Amygdala (tissue), 56 donors: ENCODE measurements at regions not wholly inside any gene's neighbourhood (a gene's known extent, or its start where the extent isn't known, plus 50 kb on each side); places are given as distances from the start of the nearest gene placed in this dataset.
A peak's percentile ranks its signal among the peaks of the same experiment; 100 is the strongest.

Source experiments
- DNase-seq, 56 donors: peaks; one replicate each; lab custom pipeline; 2025; lab: John Stamatoyannopoulos, UW

DNA sequence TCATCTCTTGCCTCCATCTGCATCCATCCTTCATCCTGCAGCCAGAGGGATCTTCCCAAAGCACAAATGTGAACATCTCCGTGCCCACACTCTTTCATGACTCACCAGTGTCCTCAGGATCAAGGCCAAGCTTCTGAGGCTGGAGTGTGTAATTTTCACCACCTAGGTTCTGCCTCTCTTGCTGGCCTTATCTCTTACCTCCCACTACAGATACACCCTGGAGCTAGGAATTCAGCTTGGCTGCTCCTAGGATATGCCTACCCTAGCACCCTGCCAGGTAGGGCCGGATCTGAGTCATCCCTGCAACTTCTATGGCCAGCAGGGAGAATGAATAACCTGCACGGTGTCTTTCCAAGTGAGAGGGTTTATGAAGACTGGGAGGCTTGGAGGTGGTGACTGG is 208.7 kb upstream of the CSF3R start:
- DNase-seq = no peak

GRCh38 chr1:36689992-36690391 is 207.3 kb upstream of the CSF3R start:
- DNase-seq = no peak

GRCh38 chr1:36687312-36687711 is 204.6 kb upstream of the CSF3R start:
- DNase-seq = no peak

DNA sequence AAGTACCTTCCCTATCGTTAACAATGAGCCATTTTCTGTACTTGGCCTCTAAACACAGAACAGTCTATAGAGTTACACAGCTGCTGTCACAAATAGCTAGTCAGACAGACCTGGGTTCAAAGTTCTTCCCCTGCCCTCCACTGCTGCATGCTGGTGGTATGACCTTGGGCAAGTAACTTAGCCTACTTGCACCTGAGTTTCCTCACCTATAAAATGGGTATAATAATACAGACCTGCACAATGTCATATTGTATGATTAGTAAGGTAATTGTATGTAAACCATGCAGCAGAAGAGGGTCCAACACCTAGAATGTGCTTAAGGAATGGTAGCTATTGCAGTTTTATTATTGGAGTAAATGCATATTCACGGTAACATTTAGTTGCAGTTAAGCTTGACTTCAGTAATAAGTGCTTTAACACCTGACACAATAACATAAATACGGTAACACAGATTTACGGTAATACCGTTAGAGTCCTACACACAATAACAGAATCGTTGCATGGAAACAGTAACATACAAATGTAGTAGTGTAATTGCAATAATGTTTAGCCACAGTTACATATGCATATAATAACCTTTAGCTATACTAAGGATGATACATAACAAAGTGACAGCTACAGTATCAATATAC is 193.3 kb upstream of the CSF3R start:
- no peak for DNase-seq

DNA sequence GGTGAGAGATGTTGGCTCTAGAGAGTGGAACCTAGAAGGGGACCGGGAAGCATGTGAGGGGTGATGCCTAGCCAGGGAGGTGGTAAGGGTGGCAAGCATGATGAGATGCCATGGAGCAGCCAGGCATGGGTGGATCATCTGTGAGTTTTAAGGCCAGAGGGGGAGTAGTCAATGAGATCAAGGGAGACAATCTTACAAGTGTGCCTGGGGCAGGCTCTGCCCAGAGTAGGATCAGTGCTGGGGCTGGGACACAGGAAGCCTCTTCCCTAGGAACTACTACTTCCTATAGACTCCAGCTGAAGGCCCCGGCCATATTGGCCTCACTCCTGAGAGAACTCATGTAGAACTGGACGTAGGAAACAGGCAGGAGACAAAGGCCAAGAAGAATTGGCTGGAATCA is 192.4 kb upstream of the CSF3R start:
- no peak for DNase-seq

- no peak for DNase-seq
Observed at GRCh38 chr1:36673202-36673601, 190.5 kb upstream of the CSF3R start.

- no peak for DNase-seq
Observed at GRCh38 chr1:36669262-36669661, 186.5 kb upstream of the CSF3R start.

GRCh38 chr1:36667836-36668235 is 185.1 kb upstream of the CSF3R start:
- no peak for DNase-seq

DNA sequence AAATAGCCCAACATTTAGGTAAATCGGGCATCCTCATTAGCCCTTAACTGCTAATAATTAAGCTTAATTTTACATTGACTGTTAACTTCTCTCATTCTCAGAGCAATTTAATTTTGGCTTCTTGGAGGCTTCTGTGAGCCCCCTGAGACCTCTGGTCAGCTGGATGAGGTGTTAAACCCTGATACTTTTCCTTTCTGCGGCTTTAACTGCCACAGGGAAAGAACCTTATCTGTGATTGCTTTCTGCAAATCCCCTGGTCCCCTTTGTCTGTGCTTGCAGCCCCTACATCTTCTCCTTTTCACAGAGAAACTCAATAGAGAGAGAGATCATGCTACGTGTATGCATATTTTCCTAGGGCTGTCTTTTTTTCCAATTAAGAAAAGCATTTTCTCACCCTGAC is 184.5 kb upstream of the CSF3R start:
- no peak for DNase-seq

GRCh38 chr1:36665478-36666080 is 182.9 kb upstream of the CSF3R start:
- DNase-seq = no peak

- DNase-seq = peak in 1 of 56 donors; percentile 2
Observed at GRCh38 chr1:36664571-36665287, 182.0 kb upstream of the CSF3R start.

DNA sequence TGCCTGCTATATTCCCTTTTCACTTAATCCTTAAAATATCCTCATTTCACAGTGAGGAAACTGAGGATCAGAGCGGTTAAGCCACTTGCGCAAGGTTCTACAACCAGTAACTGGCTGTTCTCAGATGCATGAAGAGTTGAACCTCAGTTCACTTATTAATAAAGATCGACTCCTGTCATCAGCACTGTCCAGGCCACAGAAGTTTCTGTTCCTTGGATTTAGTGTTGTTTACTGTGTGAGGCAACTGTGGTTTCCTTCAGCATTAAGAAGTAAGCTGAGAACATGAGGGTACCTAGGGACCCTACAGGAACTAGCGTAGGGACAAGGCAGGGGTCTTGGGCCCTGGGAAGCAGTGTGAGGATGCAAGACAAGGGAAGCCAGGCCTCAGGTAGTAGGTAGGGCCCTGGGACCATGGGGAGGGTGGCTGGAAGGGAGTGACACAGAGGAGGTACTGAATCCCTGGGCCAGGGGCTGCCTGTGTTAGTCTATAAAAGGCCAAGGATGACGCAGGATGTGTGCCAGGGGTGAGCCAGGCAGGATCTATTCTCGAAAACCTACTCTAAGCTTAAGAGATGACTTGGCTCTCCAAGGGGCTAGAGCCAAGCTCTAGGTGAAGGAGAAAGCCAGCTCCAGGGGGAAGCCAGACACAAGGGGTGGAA is 181.2 kb upstream of the CSF3R start:
- DNase-seq = no peak

DNA sequence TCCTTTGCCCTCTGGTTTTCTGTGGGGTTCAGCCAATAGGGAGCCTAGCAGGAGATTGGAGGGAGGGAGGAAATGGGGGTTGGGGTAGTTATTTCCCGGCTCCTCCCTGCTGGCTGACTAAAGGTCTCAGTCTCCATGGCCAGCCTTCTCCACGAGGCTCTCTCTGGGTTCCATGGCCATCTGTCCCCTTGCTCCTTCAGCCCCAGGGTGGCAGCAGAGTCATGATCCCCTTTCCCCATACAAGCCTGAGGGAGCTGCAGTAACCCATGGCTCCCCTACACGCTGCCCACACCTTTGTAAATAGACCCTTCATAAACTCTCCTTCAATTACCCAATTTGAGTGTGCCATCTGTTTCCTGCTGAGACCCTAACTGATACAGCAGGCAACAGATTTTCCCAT is 176.1 kb upstream of the CSF3R start:
- no peak for DNase-seq

GRCh38 chr1:36657826-36658225 is 175.1 kb upstream of the CSF3R start:
- peak in 10 of 56 donors; percentile 2 to 23 (median 10) for DNase-seq

GRCh38 chr1:36656838-36657237 is 174.1 kb upstream of the CSF3R start:
- DNase-seq = no peak

DNA sequence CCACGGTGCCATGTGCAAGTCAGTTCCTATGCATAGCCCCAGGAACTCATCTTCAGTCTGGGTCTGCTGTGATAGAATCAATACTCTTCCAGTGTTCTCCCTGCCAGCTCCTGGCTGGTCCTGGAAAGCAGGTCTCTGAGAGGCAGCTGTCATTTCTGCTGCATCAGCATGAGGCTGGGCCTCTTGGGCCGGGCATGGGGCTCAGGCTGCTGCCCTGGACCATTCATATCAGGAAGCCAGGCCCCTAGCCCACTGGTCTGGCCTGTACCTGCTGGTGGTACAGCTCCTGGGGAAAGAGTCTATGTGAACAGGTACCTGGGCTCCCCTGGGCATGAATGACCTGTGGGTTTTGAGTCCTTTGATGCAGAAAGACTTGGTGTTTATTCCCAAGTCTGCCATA is 173.6 kb upstream of the CSF3R start:
- DNase-seq = no peak

DNA sequence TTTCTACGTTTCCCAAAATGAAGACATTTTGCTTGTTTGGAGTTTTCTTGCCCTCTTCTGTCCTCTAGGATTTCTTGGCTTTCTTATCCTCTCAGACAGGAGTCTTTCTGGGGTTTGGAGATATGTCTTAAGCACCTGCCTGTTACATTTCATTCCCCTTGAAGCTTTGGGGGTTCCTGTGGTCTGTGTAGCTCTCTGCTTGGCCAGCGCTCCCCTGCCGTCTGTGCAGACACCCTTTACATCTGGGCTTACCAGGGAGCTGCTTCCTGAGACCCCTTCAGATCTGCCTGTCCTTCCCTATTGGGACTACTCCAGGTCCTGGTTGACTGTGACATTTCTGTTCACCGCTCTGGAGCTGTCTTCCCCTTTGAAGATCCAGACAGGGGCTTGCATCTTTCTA is 171.9 kb upstream of the CSF3R start:
- no peak for DNase-seq

GRCh38 chr1:36653850-36654249 is 171.1 kb upstream of the CSF3R start:
- DNase-seq = peak; percentile 13 to 94 (median 72)

DNA sequence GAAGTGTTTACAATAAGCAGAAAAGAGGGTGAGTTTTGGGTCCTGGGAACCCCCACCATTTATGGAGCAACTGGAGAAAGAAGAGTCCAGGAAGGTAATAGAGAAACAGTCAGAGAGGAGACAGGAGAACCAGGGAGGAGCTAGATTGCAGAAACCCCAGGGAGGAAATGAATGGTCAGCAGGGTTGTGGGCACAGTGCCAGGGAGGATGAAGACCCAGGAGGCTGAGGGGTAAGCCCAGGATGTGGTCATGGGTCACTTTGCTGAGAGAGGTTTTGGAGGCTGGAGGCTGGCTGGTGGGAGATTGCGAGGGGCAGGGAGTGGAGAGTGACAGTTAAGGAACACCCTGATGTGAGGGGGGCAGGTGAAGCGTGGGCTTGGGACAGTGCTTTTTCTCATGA is 169.9 kb upstream of the CSF3R start:
- no peak for DNase-seq

- DNase-seq = no peak
Observed at GRCh38 chr1:36652011-36652410, 169.3 kb upstream of the CSF3R start.

- no peak for DNase-seq
Observed at GRCh38 chr1:36651176-36651910, 168.6 kb upstream of the CSF3R start.
